Naive thymus-derived CD4-positive, alpha-beta T cell (primary cell): ENCODE measurements at regions not wholly inside any gene's neighbourhood (a gene's known extent, or its start where the extent isn't known, plus 50 kb on each side); places are given as distances from the start of the nearest gene placed in this dataset.
"Not testable (repeated sequence)": the region's sequence is repeated elsewhere in the genome, so short reads cannot be mapped to it uniquely, and the experiment has no call there.

ENCODE experiments used
- ATAC-seq: fragments of 150-1000 bp; cut with Tn5 transposase; 2 replicates; pipeline ENCODE4 v1.10.0; 2021; ENCODE audit warnings: mild to moderate bottlenecking, moderate library complexity
- CTCF ChIA-PET: fragments of 350-600 bp; sonication (Branson Sonifier 250); formaldehyde crosslinking; loops from one replicate; lab custom pipeline; 2021; ENCODE audit warnings: antibody characterized with exemption; lab: Charles Lee
- POLR2A ChIA-PET: fragments of 350-600 bp; sonication (Branson Sonifier 250); formaldehyde crosslinking; loops from one replicate; lab custom pipeline; 2021; ENCODE audit warnings: antibody characterized with exemption, inconsistent platforms; lab: Charles Lee
- DNase-seq, 9 donors: peaks; one replicate each; pipeline versions ENCODE4 v3.0.0 to v3.0.0-alpha.2; 2020 to 2022; ENCODE audit warnings: mixed read lengths in 1 of 9
- H3K27ac ChIP-seq: one replicate; pipeline ENCODE4 v1.7.0; 2013; ENCODE audit warnings: mild to moderate bottlenecking, low read depth, low read length, moderate library complexity
- H3K27me3 ChIP-seq, 2 donors: one replicate each; pipeline ENCODE4 v1.7.0; 2013; ENCODE audit warnings: low read length in 2 of 2, mild to moderate bottlenecking in 2 of 2, moderate library complexity in 2 of 2; ENCODE audit not compliant: control insufficient read depth in 2 of 2, insufficient read depth in 2 of 2
- H3K36me3 ChIP-seq, 3 experiments: 1 replicate in 2 of 3; 2 replicates in 1 of 3; pipeline ENCODE4 v1.7.0; 2013; ENCODE audit warnings: low read length in 3 of 3, mild to moderate bottlenecking in 3 of 3, moderate library complexity in 1 of 3; ENCODE audit not compliant: insufficient read depth in 3 of 3, control insufficient read depth in 2 of 3
- H3K4me1 ChIP-seq, 2 donors: one replicate each; pipeline ENCODE4 v1.7.0; 2013; ENCODE audit warnings: low read length in 2 of 2, mild to moderate bottlenecking in 2 of 2, moderate library complexity in 1 of 2; ENCODE audit not compliant: control insufficient read depth in 2 of 2, insufficient read depth in 2 of 2
- H3K4me3 ChIP-seq: 2 replicates; pipeline ENCODE4 v1.7.0; 2013; ENCODE audit warnings: mild to moderate bottlenecking, low read length
- H3K9me3 ChIP-seq, 3 experiments: 1 replicate in 2 of 3; 2 replicates in 1 of 3; pipeline ENCODE4 v1.7.0; 2013; ENCODE audit warnings: low read length in 3 of 3; ENCODE audit not compliant: control insufficient read depth in 2 of 3
- H3K27ac Mint-ChIP-seq, 9 donors: one replicate each; pipeline ENCODE4 v1.8.0; 2020 to 2022; ENCODE audit warnings: mixed read lengths in 9 of 9, mild to moderate bottlenecking in 8 of 9, moderate library complexity in 5 of 9, inconsistent platforms in 2 of 9
- H3K27me3 Mint-ChIP-seq, 5 donors: one replicate each; pipeline ENCODE4 v1.8.0; 2021 to 2022; ENCODE audit warnings: mixed read lengths in 5 of 5, mild to moderate bottlenecking in 1 of 5
- H3K36me3 Mint-ChIP-seq, 5 donors: one replicate each; pipeline ENCODE4 v1.8.0; 2020 to 2022; ENCODE audit warnings: mixed read lengths in 5 of 5, mild to moderate bottlenecking in 3 of 5, inconsistent platforms in 1 of 5
- H3K4me1 Mint-ChIP-seq, 7 donors: one replicate each; pipeline ENCODE4 v1.8.0; 2020 to 2022; ENCODE audit warnings: mixed read lengths in 7 of 7, mild to moderate bottlenecking in 3 of 7, inconsistent platforms in 1 of 7
- H3K4me3 Mint-ChIP-seq, 10 donors: one replicate each; pipeline ENCODE4 v1.8.0; 2020 to 2022; ENCODE audit warnings: mild to moderate bottlenecking in 10 of 10, mixed read lengths in 10 of 10, moderate library complexity in 6 of 10, inconsistent platforms in 2 of 10
- H3K9me3 Mint-ChIP-seq, 11 donors: one replicate each; pipeline ENCODE4 v1.8.0; 2020 to 2022; ENCODE audit warnings: mixed read lengths in 11 of 11, mild to moderate bottlenecking in 4 of 11, inconsistent platforms in 1 of 11, moderate library complexity in 1 of 11
- intact Hi-C, 2 donors: fragments of 100-400 bp; cut with micrococcal nuclease; formaldehyde crosslinking; loops; one replicate each; pipeline ENCODE4 v1.15.1; 2023

- H3K9me3 Mint-ChIP-seq, result peaks cover 0 to 19% (median 0%) of the 10 kb centered on the region in 11 donors
- H3K36me3 ChIP-seq, H3K9me3 ChIP-seq, H3K27ac ChIP-seq, ATAC-seq, H3K4me1 ChIP-seq, H3K27me3 Mint-ChIP-seq, H3K4me3 Mint-ChIP-seq, CTCF ChIA-PET, POLR2A ChIA-PET, DNase-seq, H3K27me3 ChIP-seq, H3K4me3 ChIP-seq: not testable (repeated sequence)
- intact Hi-C loops, result loop anchor here in 1 of 2 donors (10.0 kb wide), 2 partner anchors 207 to 293 kb away; no protein-coding TSS in a partner anchor
- peak overlapping the region in 3 of 9 donors; percentile 43 to 56 (median 51) for H3K27ac Mint-ChIP-seq
- H3K36me3 Mint-ChIP-seq, result peaks cover 0 to 50% (median 0%) of the 10 kb centered on the region in 5 donors
- peaks cover 0 to 75% (median 9%) of the 10 kb centered on the region in 7 donors for H3K4me1 Mint-ChIP-seq
Observed at GRCh38 chrY:21037398-21037797, 281.5 kb downstream of the RPS4Y2 start.

GRCh38 chrY:21039811-21040210, 283.9 kb downstream of the RPS4Y2 start:
- Mint-ChIP-seq H3K27me3 (no peaks in the 10 kb centered on the region), H3K4me3 (no peak overlapping the region)

GRCh38 chrY:21040711-21041110, 284.8 kb downstream of the RPS4Y2 start:
- H3K9me3 ChIP-seq, ATAC-seq, H3K4me3 Mint-ChIP-seq, intact Hi-C loops, POLR2A ChIA-PET, H3K27me3 Mint-ChIP-seq, CTCF ChIA-PET, H3K4me1 ChIP-seq, H3K27ac ChIP-seq, H3K4me3 ChIP-seq, H3K27me3 ChIP-seq, DNase-seq, H3K36me3 ChIP-seq: not testable (repeated sequence)
- H3K9me3 Mint-ChIP-seq, result peaks cover 0 to 34% (median 0%) of the 10 kb centered on the region in 11 donors
- H3K36me3 Mint-ChIP-seq, result peaks cover 0 to 72% (median 0%) of the 10 kb centered on the region in 5 donors
- H3K4me1 Mint-ChIP-seq, result peaks cover 0 to 51% (median 6%) of the 10 kb centered on the region in 7 donors
- H3K27ac Mint-ChIP-seq, result peak overlapping the region in 2 of 9 donors; percentile 31 to 61

More at GRCh38 chrY:21039811-21040210, 283.9 kb downstream of the RPS4Y2 start:
- H3K4me1 Mint-ChIP-seq, result peaks cover 0 to 56% (median 6%) of the 10 kb centered on the region in 7 donors
- ATAC-seq (no peak), DNase-seq (no peak)
- no peak overlapping the region for H3K27ac ChIP-seq
- peaks cover 0 to 33% (median 0%) of the 10 kb centered on the region in 11 donors for H3K9me3 Mint-ChIP-seq
- ChIA-PET CTCF (no interaction called here), POLR2A (interaction anchor here (0.7 kb wide), 1 partner anchor 12 kb away, joined by 5 read pairs; no protein-coding TSS in a partner anchor)
- intact Hi-C loops, result loop anchor here in 1 of 2 donors (10.0 kb wide), 2 partner anchors 205 to 295 kb away; no protein-coding TSS in a partner anchor
- H3K27me3 ChIP-seq, result no peaks in the 10 kb centered on the region
- no peak overlapping the region for H3K4me3 ChIP-seq
- no peaks in the 10 kb centered on the region for H3K36me3 ChIP-seq
- no peaks in the 10 kb centered on the region for H3K4me1 ChIP-seq
- no peaks in the 10 kb centered on the region for H3K9me3 ChIP-seq
- H3K27ac Mint-ChIP-seq, result no peak overlapping the region
- H3K36me3 Mint-ChIP-seq, result peaks cover 0 to 70% (median 0%) of the 10 kb centered on the region in 5 donors

GRCh38 chrY:21073079-21073478, 317.2 kb downstream of the RPS4Y2 start:
- CTCF ChIA-PET, result no interaction called here
- Mint-ChIP-seq H3K9me3 (peaks cover 0 to 7% (median 0%) of the 10 kb centered on the region in 11 donors), H3K27me3 (no peaks in the 10 kb centered on the region), H3K36me3 (peaks cover 0 to 8% (median 0%) of the 10 kb centered on the region in 5 donors), H3K4me3 (no peak overlapping the region), H3K27ac (peak overlapping the region in 1 of 9 donors; percentile 45), H3K4me1 (peaks cover 0 to 20% (median 7%) of the 10 kb centered on the region in 7 donors)
- no peak overlapping the region for H3K4me3 ChIP-seq
- POLR2A ChIA-PET, result interaction anchor here (1.4 kb wide), 1 partner anchor 107 kb away, joined by 3 read pairs; no protein-coding TSS in a partner anchor
- no peak for ATAC-seq
- no peaks in the 10 kb centered on the region for H3K27me3 ChIP-seq
- no peaks in the 10 kb centered on the region for H3K4me1 ChIP-seq
- DNase-seq, result peak in 1 of 9 donors; percentile 19
- no peaks in the 10 kb centered on the region for H3K9me3 ChIP-seq
- H3K27ac ChIP-seq, result no peak overlapping the region
- intact Hi-C loops, result loop anchor here in 1 of 2 donors (1.0 to 10.0 kb wide), 5 partner anchors 48 to 497 kb away; no protein-coding TSS in a partner anchor
- no peaks in the 10 kb centered on the region for H3K36me3 ChIP-seq

- H3K36me3 Mint-ChIP-seq, result peaks cover 0 to 8% (median 0%) of the 10 kb centered on the region in 5 donors
- H3K27ac Mint-ChIP-seq, result no peak overlapping the region
- no peak for DNase-seq
- intact Hi-C loops, result loop anchor here in 1 of 2 donors (1.0 to 10.0 kb wide), 5 partner anchors 49 to 497 kb away; no protein-coding TSS in a partner anchor
- no peak overlapping the region for H3K27ac ChIP-seq
- H3K4me3 ChIP-seq, result no peak overlapping the region
- no peaks in the 10 kb centered on the region for H3K9me3 ChIP-seq
- CTCF ChIA-PET, result no interaction called here
- H3K4me1 Mint-ChIP-seq, result peaks cover 0 to 20% (median 7%) of the 10 kb centered on the region in 7 donors
- H3K4me3 Mint-ChIP-seq, result no peak overlapping the region
- ATAC-seq, result peak; percentile 57
- POLR2A ChIA-PET, result no interaction called here
- H3K4me1 ChIP-seq, result no peaks in the 10 kb centered on the region
- peaks cover 0 to 5% (median 0%) of the 10 kb centered on the region in 11 donors for H3K9me3 Mint-ChIP-seq
- no peaks in the 10 kb centered on the region for H3K27me3 ChIP-seq
- H3K27me3 Mint-ChIP-seq, result no peaks in the 10 kb centered on the region
- no peaks in the 10 kb centered on the region for H3K36me3 ChIP-seq
Observed at GRCh38 chrY:21073641-21074260, 317.8 kb downstream of the RPS4Y2 start.

GRCh38 chrY:21075658-21076057, 319.8 kb downstream of the RPS4Y2 start:
- Mint-ChIP-seq H3K9me3 (peaks cover 0 to 3% (median 0%) of the 10 kb centered on the region in 11 donors), H3K4me3 (no peak overlapping the region), H3K27ac (no peak overlapping the region), H3K4me1 (peaks cover 0 to 20% (median 7%) of the 10 kb centered on the region in 7 donors), H3K27me3 (no peaks in the 10 kb centered on the region), H3K36me3 (peaks cover 0 to 11% (median 0%) of the 10 kb centered on the region in 5 donors)
- H3K4me1 ChIP-seq, result no peaks in the 10 kb centered on the region
- no peaks in the 10 kb centered on the region for H3K27me3 ChIP-seq
- POLR2A ChIA-PET, result no interaction called here
- CTCF ChIA-PET, result no interaction called here
- no peak overlapping the region for H3K27ac ChIP-seq
- no peaks in the 10 kb centered on the region for H3K9me3 ChIP-seq
- H3K36me3 ChIP-seq, result no peaks in the 10 kb centered on the region
- ATAC-seq, result no peak
- DNase-seq, result no peak
- no peak overlapping the region for H3K4me3 ChIP-seq
- intact Hi-C loops, result loop anchor here in 1 of 2 donors (10.0 kb wide), 1 partner anchor 51 kb away; no protein-coding TSS in a partner anchor
